ENCODE measurements at regions not wholly inside any gene's neighbourhood (a gene's known extent, or its start where the extent isn't known, plus 50 kb on each side); places are given as distances from the start of the nearest gene placed in this dataset.

GRCh38 chr2:52852006-52852405 lies 915.6 kb upstream of the CHAC2 start:
- TF ChIP-seq KDM1A (IDR thresholded peaks at IDR 0.05; ENCODE audit: low read depth) (no peak), CTCF (IDR thresholded peaks at IDR 0.05) (no peak), POLR2A (IDR thresholded peaks at IDR 0.05; ENCODE audit: low read length) (no peak), CHD2 (IDR thresholded peaks at IDR 0.05; ENCODE audit: low read length, partially characterized antibody) (no peak), REST (IDR thresholded peaks at IDR 0.05) (no peak)

All from A549 (cell line).